Ishikawa (cell line): ENCODE measurements at regions not wholly inside any gene's neighbourhood (a gene's known extent, or its start where the extent isn't known, plus 50 kb on each side); places are given as distances from the start of the nearest gene placed in this dataset.

Experiments used
- CEBPB ChIP-seq: IDR thresholded peaks from 2 replicates; pipeline ENCODE4 v1.6.1; 2012
- EP300 ChIP-seq: IDR thresholded peaks from 2 replicates; pipeline ENCODE4 v1.6.1; 2012; ENCODE audit warnings: borderline replicate concordance
- FOXM1 ChIP-seq: IDR thresholded peaks from 2 replicates; pipeline ENCODE4 v1.6.1; 2012; ENCODE audit warnings: low read depth, borderline replicate concordance
- MAX ChIP-seq: IDR thresholded peaks from 2 replicates; pipeline ENCODE4 v1.6.1; 2012
- RAD21 ChIP-seq: IDR thresholded peaks from 2 replicates; pipeline ENCODE4 v1.6.1; 2012; ENCODE audit warnings: low read depth
- TAF1 ChIP-seq: IDR thresholded peaks from 2 replicates; pipeline ENCODE4 v1.6.1; 2012; ENCODE audit warnings: low read depth, mild to moderate bottlenecking
- TCF12 ChIP-seq: IDR thresholded peaks from 2 replicates; pipeline ENCODE4 v1.6.1; 2012; ENCODE audit warnings: low read depth
- YY1 ChIP-seq: IDR thresholded peaks from 2 replicates; pipeline ENCODE4 v1.6.1; 2012; ENCODE audit warnings: low read depth
- TF ChIP-seq, protein P1 (sequence below): IDR thresholded peaks from 2 replicates; pipeline ENCODE4 v1.6.1; 2012

DNA sequence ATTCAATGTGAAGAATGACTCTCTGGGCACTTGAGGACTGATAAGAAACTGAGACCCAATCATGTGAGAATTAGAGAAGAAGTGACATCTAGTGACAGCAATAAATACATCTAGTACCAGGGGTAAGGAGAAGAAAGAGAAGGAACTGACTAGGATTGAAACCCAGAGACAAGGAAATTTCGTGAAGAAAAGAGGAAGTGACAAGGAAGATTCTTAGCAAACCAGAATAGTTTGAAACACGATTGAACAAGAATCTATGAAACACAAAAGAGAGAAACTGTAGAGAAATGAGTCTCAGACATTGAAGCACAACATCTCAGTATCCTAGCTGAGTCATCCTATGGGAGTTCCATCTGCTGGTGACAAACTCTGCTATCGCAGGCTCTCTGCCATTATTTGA, 571.9 kb upstream of the PKDCC start:
- TF ChIP-seq MAX (no peak), YY1 (no peak), RAD21 (no peak), TCF12 (no peak), CEBPB (no peak), EP300 (no peak), FOXM1 (no peak), TAF1 (no peak)
- TF ChIP-seq, protein P1, sequence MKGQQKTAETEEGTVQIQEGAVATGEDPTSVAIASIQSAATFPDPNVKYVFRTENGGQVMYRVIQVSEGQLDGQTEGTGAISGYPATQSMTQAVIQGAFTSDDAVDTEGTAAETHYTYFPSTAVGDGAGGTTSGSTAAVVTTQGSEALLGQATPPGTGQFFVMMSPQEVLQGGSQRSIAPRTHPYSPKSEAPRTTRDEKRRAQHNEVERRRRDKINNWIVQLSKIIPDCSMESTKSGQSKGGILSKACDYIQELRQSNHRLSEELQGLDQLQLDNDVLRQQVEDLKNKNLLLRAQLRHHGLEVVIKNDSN: no peak
